H54 (cell line): ENCODE measurements at regions not wholly inside any gene's neighbourhood (a gene's known extent, or its start where the extent isn't known, plus 50 kb on each side); places are given as distances from the start of the nearest gene placed in this dataset.

Source experiments
- DNase-seq: peaks from one replicate; pipeline ENCODE4 v3.0.0; 2011; ENCODE audit warnings: low spot score, mixed read lengths; ENCODE audit not compliant: insufficient read length
- FAIRE-seq: peaks from 3 replicates; lab custom pipeline; 2011; peaks lifted over from hg19 to GRCh38; lab: Jason Lieb, UNC
- POLR2A ChIP-seq: IDR thresholded peaks from 2 replicates; pipeline ENCODE4 v1.6.1; 2011; ENCODE audit warnings: low read depth, mild to moderate bottlenecking, low read length

DNA sequence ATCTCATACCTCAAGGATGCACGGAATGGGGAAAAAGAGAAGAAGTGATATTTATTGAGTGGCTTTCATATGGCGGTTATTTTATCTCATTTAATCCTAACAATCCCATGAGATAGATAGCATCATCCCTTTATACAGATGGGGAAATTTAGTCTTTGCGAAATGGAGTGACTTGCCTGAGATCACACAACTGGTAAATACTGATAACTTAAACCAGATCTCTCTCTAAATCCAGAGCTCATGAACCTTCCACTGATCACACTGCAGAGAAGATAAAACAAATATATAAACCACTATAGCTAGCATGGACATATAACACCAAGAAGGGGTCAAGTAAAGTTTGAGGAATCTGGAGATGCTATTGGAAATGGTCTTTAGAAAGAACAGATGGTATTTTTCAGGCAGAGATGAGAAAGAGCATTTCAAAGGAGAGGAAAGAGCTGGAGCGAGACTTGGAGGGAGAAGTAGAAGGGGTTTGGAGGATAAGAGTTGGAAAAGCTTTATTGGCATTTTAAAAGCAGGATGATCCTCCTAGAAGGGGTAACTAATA lies 139.8 kb upstream of the TNFAIP3 start:
- no peak for TF ChIP-seq POLR2A
- DNase-seq (no peak), FAIRE-seq (no peak)

GRCh38 chr6:137728386-137729349 lies 138.4 kb upstream of the TNFAIP3 start:
- peak; percentile 91 for FAIRE-seq
- TF ChIP-seq POLR2A: no peak
- peak; percentile 27 for DNase-seq

DNA sequence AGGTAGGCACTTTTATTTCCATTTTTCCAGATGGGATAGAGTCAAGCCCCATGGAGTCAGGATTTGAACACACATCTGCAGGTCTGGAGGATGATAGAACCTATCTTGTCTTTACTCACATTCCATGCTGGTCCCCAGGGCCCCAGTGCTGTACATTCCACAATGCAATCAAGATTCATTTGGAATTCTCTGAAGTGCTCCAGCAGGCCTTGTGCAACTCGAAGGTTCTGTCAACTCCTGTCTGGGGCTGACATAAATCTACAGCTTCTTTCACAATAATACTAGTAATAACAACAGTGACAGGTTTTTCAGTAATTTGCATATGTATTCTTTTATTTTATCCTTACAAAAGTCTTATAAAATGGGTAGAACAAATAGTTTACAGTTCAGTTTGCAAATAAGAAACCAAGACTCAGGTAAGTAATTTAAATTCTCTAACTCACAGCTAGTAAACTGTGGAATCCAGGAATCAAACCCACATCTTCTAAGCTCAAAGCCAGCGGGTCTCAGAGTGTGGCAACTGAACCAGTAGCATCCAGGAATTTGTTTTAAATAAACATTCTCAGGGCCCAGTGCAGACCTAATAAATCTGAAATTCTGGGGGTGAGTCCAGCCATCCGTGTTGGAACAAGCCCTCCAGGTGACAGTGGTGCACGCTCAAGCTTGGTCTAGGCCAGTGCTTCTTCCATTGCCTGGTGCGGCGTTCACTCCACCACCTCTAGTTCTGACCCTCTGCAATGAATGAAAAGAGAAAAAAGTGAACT lies 137.0 kb upstream of the TNFAIP3 start:
- DNase-seq (no peak), FAIRE-seq (no peak)
- TF ChIP-seq POLR2A: no peak

DNA sequence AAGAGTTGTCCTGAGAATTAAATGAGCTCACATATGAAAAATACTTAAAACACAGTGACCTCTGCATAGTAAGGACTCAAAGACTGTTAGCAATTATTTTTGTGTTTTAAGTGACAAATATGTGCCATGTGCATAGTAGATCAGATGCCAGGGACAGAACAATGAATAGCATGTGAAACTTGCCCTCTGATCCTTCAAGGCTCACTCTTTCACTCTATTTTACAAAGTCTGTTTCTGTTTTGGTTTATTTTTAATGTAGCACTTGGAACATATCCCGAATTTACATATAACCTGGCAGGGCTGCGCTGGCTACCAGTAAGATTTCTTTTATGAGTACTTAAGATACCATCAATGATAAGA lies 135.5 kb upstream of the TNFAIP3 start:
- DNase-seq (no peak), FAIRE-seq (no peak)
- no peak for TF ChIP-seq POLR2A

GRCh38 chr6:137731960-137732616 lies 135.0 kb upstream of the TNFAIP3 start:
- TF ChIP-seq POLR2A: no peak
- FAIRE-seq: no peak
- DNase-seq: no peak

DNA sequence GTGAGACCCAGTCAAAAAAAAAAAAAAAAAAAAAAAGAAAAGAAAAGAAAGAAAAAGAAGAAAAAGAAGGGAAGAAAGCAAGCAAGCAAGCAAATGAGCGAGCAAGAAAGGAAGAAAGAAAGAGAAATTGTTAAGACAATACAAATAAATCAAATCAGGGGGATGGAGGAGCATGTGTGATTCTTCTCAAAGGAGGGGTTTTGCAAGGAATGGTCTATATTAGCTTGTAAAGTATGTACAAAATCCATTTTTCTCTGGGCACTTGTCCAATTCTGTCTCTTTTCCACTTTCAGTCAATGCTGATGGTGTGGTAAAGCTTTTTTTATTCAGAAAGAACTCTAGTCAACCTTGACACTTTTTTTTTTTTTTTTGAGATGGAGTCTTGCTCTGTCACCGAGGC lies 133.7 kb upstream of the TNFAIP3 start:
- no peak for DNase-seq
- FAIRE-seq: no peak
- no peak for TF ChIP-seq POLR2A

GRCh38 chr6:137734005-137734874 lies 132.8 kb upstream of the TNFAIP3 start:
- TF ChIP-seq POLR2A: no peak
- DNase-seq (no peak), FAIRE-seq (no peak)

DNA sequence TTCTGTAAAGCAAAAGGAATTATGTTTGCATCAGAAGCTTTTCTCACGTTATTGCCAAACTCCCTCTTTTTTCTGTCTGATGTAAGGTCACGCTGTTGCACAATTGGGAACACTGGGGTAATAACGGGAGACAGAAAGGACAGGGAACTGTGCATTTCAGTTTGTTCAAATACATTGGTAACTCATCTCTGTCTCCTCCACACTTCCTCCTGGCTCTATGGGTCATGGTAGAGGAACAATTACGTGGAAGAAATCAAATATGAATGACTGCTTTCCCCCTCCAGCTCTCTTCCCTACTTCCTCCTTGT lies 132.2 kb upstream of the TNFAIP3 start:
- TF ChIP-seq POLR2A: no peak
- FAIRE-seq (no peak), DNase-seq (no peak)

GRCh38 chr6:137736048-137736818 lies 130.8 kb upstream of the TNFAIP3 start:
- TF ChIP-seq POLR2A: no peak
- FAIRE-seq (no peak), DNase-seq (no peak)

DNA sequence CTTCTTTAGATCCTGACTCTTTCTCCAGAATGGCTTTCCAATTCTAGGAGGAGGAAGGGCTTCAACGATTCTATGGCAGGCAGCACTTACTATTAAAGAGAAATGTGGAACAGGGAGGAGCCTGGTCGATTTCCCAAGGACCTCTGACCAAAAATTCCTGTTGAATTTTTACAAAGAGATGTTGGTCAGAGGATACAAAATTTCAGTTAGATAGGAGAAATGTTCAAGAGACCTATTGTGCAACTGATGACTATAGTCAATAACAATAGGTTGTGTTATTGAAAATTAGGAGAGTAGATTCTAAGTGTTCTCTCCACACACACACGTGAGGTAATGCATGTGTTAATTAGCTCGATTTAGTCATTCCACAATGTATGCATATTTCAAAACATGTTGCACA lies 130.1 kb upstream of the TNFAIP3 start:
- DNase-seq (no peak), FAIRE-seq (no peak)
- no peak for TF ChIP-seq POLR2A

DNA sequence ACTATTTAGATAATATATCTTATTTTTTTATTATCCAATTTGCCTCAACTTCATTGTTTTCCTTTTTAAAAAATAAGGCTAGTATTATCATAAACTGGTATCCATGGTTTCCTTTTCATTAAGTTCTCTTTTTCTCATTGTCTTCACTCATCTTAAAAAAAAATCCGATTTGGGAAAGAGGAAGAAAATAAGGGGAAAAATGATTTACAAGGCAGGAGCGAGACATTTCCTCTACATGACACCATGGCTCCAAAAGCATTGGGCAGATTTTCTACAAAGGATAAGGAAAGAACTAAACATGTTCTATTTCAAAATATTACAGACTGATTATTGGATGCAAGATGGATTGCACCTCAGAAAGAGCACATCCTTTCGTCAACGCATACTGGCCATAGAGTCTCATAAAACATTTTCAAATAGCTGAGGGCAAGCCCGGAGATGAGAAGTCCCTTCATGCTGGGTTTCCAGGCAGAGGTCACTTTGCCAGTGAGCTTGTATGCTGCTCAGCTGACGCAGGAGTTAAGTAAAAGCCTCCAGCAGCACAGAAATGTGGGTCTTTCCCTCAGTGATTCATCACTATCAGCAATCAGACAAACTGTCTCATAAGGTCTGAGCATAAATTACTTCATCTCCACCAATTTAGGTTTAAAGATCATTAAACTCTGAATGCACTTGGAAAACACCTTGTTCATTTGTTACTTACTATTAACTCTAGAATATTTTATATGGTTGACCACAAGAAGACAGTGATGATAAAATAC lies 129.0 kb upstream of the TNFAIP3 start:
- no peak for TF ChIP-seq POLR2A
- DNase-seq: peak; percentile 19

More for the DNA sequence above, 129.0 kb upstream of the TNFAIP3 start:
- FAIRE-seq: peak; percentile 68
